ENCODE measurements at regions not wholly inside any gene's neighbourhood (a gene's known extent, or its start where the extent isn't known, plus 50 kb on each side); places are given as distances from the start of the nearest gene placed in this dataset.

- H3K4me3 ChIP-seq (ENCODE audit: low read depth, low read length): no peak overlapping the region
- DNase-seq (ENCODE audit: low read depth): no peak
- TF ChIP-seq CTCF (IDR thresholded peaks at IDR 0.05; ENCODE audit: insufficient read depth, low read depth, low read length): no peak
Measured at GRCh38 chr4:27846951-27847350, 986.3 kb downstream of the STIM2 start.

GRCh38 chr4:27861381-27861787 lies 1000.7 kb downstream of the STIM2 start:
- DNase-seq (ENCODE audit: low read depth): peak; percentile 37
- H3K4me3 ChIP-seq (ENCODE audit: low read depth, low read length): no peak overlapping the region

DNA sequence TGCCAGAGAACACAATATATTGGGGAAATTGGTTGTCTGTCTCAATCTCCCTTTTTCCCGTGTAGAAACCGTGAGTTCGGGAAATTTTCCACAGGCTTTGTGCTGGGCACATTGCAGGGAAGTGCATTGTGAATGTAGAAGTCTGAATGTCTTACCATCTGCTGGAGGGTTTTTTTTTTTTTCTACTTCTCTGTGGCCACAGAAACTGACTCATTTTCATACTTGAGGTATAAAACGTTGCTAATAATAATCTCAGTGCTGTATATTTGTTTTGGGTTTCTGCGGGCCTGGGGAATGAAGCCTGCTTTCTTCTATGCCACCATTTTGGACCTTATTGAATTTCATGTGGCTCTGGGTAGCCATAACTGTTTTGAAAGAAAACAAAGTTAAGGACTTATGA lies 1001.2 kb downstream of the STIM2 start:
- no peak overlapping the region for H3K4me3 ChIP-seq (ENCODE audit: low read depth, low read length)
- no peak for TF ChIP-seq CTCF (IDR thresholded peaks at IDR 0.05; ENCODE audit: insufficient read depth, low read depth, low read length)
- peak; percentile 14 for DNase-seq (ENCODE audit: low read depth)

More at GRCh38 chr4:27861381-27861787, 1000.7 kb downstream of the STIM2 start:
- TF ChIP-seq CTCF (IDR thresholded peaks at IDR 0.05; ENCODE audit: insufficient read depth, low read depth, low read length): peak; percentile 60

GRCh38 chr4:27873596-27873995 lies 1013.0 kb downstream of the STIM2 start:
- TF ChIP-seq CTCF (IDR thresholded peaks at IDR 0.05; ENCODE audit: insufficient read depth, low read depth, low read length): no peak
- no peak overlapping the region for H3K4me3 ChIP-seq (ENCODE audit: low read depth, low read length)
- DNase-seq (ENCODE audit: low read depth): no peak

DNA sequence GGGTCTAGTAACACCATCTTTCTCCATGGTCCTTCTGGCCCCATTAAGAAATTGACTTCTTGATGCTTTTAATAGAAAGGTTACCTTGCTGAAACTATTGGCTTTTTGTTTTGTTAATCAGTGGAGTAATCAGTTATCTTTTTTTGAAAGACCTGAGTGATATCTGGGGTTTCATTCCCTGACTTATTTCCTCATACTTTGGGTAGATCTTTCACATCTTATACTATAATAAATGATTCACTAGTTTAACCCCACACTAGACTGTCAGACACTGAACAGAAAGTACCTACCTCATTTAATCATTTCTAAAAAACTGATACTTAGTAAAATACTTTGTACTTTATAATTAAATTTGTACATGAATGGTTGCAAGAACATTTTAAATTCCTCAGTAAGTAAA lies 1021.1 kb downstream of the STIM2 start:
- no peak for DNase-seq (ENCODE audit: low read depth)
- no peak overlapping the region for H3K4me3 ChIP-seq (ENCODE audit: low read depth, low read length)

GRCh38 chr4:27886120-27886519 lies 1025.5 kb downstream of the STIM2 start:
- H3K4me3 ChIP-seq (ENCODE audit: low read depth, low read length): no peak overlapping the region
- DNase-seq (ENCODE audit: low read depth): no peak
- no peak for TF ChIP-seq CTCF (IDR thresholded peaks at IDR 0.05; ENCODE audit: insufficient read depth, low read depth, low read length)

More for the DNA sequence above, 1021.1 kb downstream of the STIM2 start:
- no peak for TF ChIP-seq CTCF (IDR thresholded peaks at IDR 0.05; ENCODE audit: insufficient read depth, low read depth, low read length)

DNA sequence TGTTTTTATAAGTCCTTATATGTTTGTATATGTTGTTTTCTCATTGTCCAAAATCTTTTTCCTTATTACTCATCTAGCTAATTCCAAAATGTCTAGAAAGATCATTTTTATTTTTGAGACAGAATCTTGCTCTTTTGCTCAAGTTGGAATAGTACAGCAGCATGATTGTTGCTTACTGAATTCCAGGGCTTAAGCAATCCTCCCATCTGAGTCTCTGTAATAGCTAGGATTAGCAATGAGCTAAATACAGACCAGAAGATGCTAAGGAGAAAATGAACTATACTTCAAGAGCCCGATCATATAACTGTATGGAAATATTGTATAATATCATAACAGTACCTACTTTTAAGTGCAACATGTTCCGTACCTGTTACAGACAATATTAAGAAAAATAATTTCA lies 1027.0 kb downstream of the STIM2 start:
- H3K4me3 ChIP-seq (ENCODE audit: low read depth, low read length): no peak overlapping the region
- no peak for TF ChIP-seq CTCF (IDR thresholded peaks at IDR 0.05; ENCODE audit: insufficient read depth, low read depth, low read length)
- DNase-seq (ENCODE audit: low read depth): peak; percentile 1
